ENCODE measurements at regions not wholly inside any gene's neighbourhood (a gene's known extent, or its start where the extent isn't known, plus 50 kb on each side); places are given as distances from the start of the nearest gene placed in this dataset.

DNA sequence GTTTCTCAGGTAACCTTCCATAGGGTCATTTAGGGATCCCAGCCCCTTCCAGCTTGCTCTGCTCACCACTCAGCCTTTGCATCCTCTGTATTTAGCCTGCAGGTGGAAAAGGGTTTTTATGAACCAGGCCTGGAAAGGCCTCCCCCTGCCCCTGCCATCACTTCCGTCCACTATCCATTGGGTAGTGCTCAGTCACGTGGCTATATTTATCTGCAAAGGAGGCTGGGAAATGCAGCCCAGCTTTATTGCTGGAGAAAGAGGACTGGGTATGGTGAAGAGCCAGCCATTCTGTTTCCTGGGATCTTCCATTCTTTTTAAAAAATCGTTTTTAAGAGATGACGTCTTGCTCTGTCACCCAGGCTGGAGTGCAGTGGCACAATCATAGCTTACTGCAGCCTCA lies 87.0 kb upstream of the MAP1LC3B2 start:
- intact Hi-C loops (cut with DNase I, micrococcal nuclease), result no loop called here
- H3K4me3 ChIP-seq, result no peak overlapping the region
- no peak for ATAC-seq
- H3K36me3 ChIP-seq (ENCODE audit: low read depth), result no peaks in the 10 kb centered on the region
- no peak for DNase-seq
- TF ChIP-seq, protein P1, sequence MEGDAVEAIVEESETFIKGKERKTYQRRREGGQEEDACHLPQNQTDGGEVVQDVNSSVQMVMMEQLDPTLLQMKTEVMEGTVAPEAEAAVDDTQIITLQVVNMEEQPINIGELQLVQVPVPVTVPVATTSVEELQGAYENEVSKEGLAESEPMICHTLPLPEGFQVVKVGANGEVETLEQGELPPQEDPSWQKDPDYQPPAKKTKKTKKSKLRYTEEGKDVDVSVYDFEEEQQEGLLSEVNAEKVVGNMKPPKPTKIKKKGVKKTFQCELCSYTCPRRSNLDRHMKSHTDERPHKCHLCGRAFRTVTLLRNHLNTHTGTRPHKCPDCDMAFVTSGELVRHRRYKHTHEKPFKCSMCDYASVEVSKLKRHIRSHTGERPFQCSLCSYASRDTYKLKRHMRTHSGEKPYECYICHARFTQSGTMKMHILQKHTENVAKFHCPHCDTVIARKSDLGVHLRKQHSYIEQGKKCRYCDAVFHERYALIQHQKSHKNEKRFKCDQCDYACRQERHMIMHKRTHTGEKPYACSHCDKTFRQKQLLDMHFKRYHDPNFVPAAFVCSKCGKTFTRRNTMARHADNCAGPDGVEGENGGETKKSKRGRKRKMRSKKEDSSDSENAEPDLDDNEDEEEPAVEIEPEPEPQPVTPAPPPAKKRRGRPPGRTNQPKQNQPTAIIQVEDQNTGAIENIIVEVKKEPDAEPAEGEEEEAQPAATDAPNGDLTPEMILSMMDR (IDR thresholded peaks at IDR 0.05), result no peak
- peaks cover 5% of the 10 kb centered on the region for H3K9me3 ChIP-seq
- H3K4me1 ChIP-seq (ENCODE audit: low read depth), result no peaks in the 10 kb centered on the region

DNA sequence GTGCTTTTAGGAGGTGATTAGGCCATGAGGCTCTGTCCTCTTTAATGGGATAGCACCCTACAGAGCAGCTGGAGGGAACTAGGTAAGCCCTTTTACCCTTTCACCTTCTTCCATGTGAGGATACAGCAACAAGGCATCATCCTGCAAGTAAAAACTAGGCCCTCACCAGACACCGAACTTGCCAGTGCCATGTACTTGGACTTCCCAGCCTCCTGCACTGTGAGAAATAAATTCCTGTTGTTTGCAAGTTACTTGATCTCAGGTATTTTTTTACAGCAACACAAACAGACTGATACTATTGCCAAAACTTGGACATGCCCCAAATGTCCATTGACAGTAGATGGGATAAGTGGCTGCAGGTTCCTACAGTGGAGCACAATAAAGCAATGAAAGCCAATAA lies 85.8 kb upstream of the MAP1LC3B2 start:
- TF ChIP-seq, protein P1 (IDR thresholded peaks at IDR 0.05), result no peak
- intact Hi-C loops (cut with DNase I, micrococcal nuclease), result no loop called here
- ATAC-seq (no peak), DNase-seq (no peak)
- no peaks in the 10 kb centered on the region for H3K4me1 ChIP-seq (ENCODE audit: low read depth)
- H3K4me3 ChIP-seq, result no peak overlapping the region
- no peaks in the 10 kb centered on the region for H3K36me3 ChIP-seq (ENCODE audit: low read depth)
- peaks cover 5% of the 10 kb centered on the region for H3K9me3 ChIP-seq

DNA sequence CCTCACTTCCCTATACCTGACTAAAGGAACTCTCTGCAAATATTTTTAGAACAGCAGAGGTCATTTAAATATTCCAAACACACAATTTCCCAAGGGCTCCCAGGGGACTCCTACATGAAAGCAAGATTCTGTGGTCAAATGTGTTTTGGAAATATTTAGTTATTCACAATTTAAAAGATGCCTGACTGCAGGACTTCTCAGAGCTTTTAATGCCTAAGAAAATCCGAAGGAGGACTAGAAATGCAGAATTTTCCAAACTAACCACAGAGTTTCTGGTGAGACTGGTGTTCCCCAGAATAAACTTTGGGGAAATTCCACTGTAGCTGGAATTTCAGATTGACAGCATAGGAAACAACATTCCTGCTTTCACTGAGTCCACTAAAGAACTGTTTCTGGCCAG lies 84.8 kb upstream of the MAP1LC3B2 start:
- Histone ChIP-seq H3K36me3 (ENCODE audit: low read depth) (no peaks in the 10 kb centered on the region), H3K4me1 (ENCODE audit: low read depth) (no peaks in the 10 kb centered on the region), H3K4me3 (no peak overlapping the region), H3K9me3 (peaks cover 5% of the 10 kb centered on the region)
- intact Hi-C loops (cut with DNase I, micrococcal nuclease), result no loop called here
- TF ChIP-seq, protein P1 (IDR thresholded peaks at IDR 0.05), result no peak
- DNase-seq (no peak), ATAC-seq (no peak)

DNA sequence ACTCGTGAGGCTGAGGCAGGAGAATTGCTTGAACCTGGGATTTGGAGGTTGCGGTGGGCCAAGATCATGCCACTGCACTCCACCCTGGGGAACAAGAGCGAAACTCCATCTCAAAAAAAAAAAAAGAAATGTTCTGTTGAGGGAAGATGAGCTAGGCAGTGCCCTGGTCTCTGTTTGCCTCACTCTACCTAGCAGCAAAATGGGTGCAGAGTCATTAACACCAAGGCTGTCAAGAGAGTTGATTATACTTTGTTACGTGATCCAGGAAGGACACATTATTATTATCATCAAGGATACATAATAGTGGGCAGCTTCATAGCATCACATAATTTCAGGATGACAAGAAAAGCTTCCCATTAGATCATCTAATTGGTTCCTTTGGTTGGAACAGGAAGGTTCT lies 84.3 kb upstream of the MAP1LC3B2 start:
- H3K4me1 ChIP-seq (ENCODE audit: low read depth), result no peaks in the 10 kb centered on the region
- no peak overlapping the region for H3K4me3 ChIP-seq
- H3K9me3 ChIP-seq, result peaks cover 5% of the 10 kb centered on the region
- ATAC-seq, result no peak
- DNase-seq, result no peak
- intact Hi-C loops (cut with DNase I, micrococcal nuclease), result no loop called here
- TF ChIP-seq, protein P1 (IDR thresholded peaks at IDR 0.05), result no peak
- H3K36me3 ChIP-seq (ENCODE audit: low read depth), result no peaks in the 10 kb centered on the region

GRCh38 chr12:116476227-116476822 lies 82.9 kb upstream of the MAP1LC3B2 start:
- Histone ChIP-seq H3K4me3 (no peak overlapping the region), H3K36me3 (ENCODE audit: low read depth) (no peaks in the 10 kb centered on the region), H3K4me1 (ENCODE audit: low read depth) (no peaks in the 10 kb centered on the region), H3K9me3 (peaks cover 5% of the 10 kb centered on the region)
- DNase-seq (no peak), ATAC-seq (no peak)
- intact Hi-C loops (cut with DNase I, micrococcal nuclease), result no loop called here
- TF ChIP-seq, protein P1 (IDR thresholded peaks at IDR 0.05), result no peak

- no peaks in the 10 kb centered on the region for H3K36me3 ChIP-seq (ENCODE audit: low read depth)
- TF ChIP-seq, protein P1 (IDR thresholded peaks at IDR 0.05), result no peak
- DNase-seq (no peak), ATAC-seq (no peak)
- intact Hi-C loops (cut with DNase I, micrococcal nuclease), result no loop called here
- H3K4me3 ChIP-seq, result no peak overlapping the region
- peaks cover 5% of the 10 kb centered on the region for H3K9me3 ChIP-seq
- H3K4me1 ChIP-seq (ENCODE audit: low read depth), result no peaks in the 10 kb centered on the region
Measured at GRCh38 chr12:116478243-116478773, 80.9 kb upstream of the MAP1LC3B2 start.
